Liver (tissue), 8 donors: ENCODE measurements at regions not wholly inside any gene's neighbourhood (a gene's known extent, or its start where the extent isn't known, plus 50 kb on each side); places are given as distances from the start of the nearest gene placed in this dataset.

Experiments used
- DNase-seq: peaks from one replicate; pipeline ENCODE4 v3.0.0-alpha.2; 2017; ENCODE audit warnings: low spot score
- H3K27ac ChIP-seq, 2 donors: one replicate each; pipeline ENCODE4 v1.7.0; 2013; ENCODE audit warnings: inconsistent platforms in 2 of 2, low read length in 2 of 2, control low read depth in 1 of 2, low read depth in 1 of 2, mild to moderate bottlenecking in 1 of 2
- H3K27me3 ChIP-seq, 4 donors: one replicate each; pipeline versions ENCODE4 v1.6.1 to v1.7.0; 2013; ENCODE audit warnings: low read length in 3 of 4, inconsistent platforms in 1 of 4, mild to moderate bottlenecking in 1 of 4, moderate library complexity in 1 of 4; ENCODE audit not compliant: control insufficient read depth in 4 of 4, insufficient read depth in 4 of 4
- H3K36me3 ChIP-seq, 4 donors: one replicate each; pipeline versions ENCODE4 v1.6.1 to v1.7.0; 2013; ENCODE audit warnings: low read length in 3 of 4, mild to moderate bottlenecking in 3 of 4, low read depth in 1 of 4, moderate library complexity in 1 of 4; ENCODE audit not compliant: control insufficient read depth in 4 of 4, insufficient read depth in 3 of 4
- H3K4me1 ChIP-seq, 4 donors: one replicate each; pipeline versions ENCODE4 v1.6.1 to v1.7.0; 2013; ENCODE audit warnings: low read length in 3 of 4, mild to moderate bottlenecking in 3 of 4, moderate library complexity in 1 of 4; ENCODE audit not compliant: control insufficient read depth in 4 of 4, insufficient read depth in 4 of 4
- H3K4me3 ChIP-seq, 3 donors: one replicate each; pipeline versions ENCODE4 v1.6.1 to v1.7.0; 2013; ENCODE audit warnings: low read length in 3 of 3, control low read depth in 1 of 3, low read depth in 1 of 3, mild to moderate bottlenecking in 1 of 3
- H3K9ac ChIP-seq, 2 donors: one replicate each; pipeline ENCODE4 v1.7.0; 2013; ENCODE audit warnings: low read length in 2 of 2, mild to moderate bottlenecking in 2 of 2, moderate library complexity in 2 of 2, control low read depth in 1 of 2, low read depth in 1 of 2
- H3K9me3 ChIP-seq, 4 donors: one replicate each; pipeline versions ENCODE4 v1.6.1 to v1.7.0; 2013; ENCODE audit warnings: low read length in 3 of 4; ENCODE audit not compliant: control insufficient read depth in 4 of 4
- ATF3 ChIP-seq: IDR thresholded peaks from 2 replicates; pipeline ENCODE4 v1.6.1; 2016; ENCODE audit warnings: antibody characterized with exemption
- CTCF ChIP-seq: fragments of 150-350 bp; IDR thresholded peaks from 2 replicates; pipeline ENCODE4 v1.5.1; 2017; ENCODE audit warnings: improper control_type of control experiment, low read depth, low read length; ENCODE audit not compliant: missing input control
- EGR1 ChIP-seq, 2 donors: IDR thresholded peaks; 2 replicates each; pipeline ENCODE4 v1.6.1; 2016 to 2018; ENCODE audit warnings: antibody characterized with exemption in 2 of 2, low read depth in 2 of 2
- FOXA1 ChIP-seq: IDR thresholded peaks from 2 replicates; pipeline ENCODE4 v1.6.1; 2016; ENCODE audit warnings: antibody characterized with exemption
- FOXA2 ChIP-seq: IDR thresholded peaks from 2 replicates; pipeline ENCODE4 v1.6.1; 2016; ENCODE audit warnings: antibody characterized with exemption
- GABPA ChIP-seq, 2 donors: IDR thresholded peaks in 1 of 2; conservative IDR thresholded peaks in 1 of 2; 2 replicates each; pipeline ENCODE4 v1.6.1; 2016; ENCODE audit warnings: antibody characterized with exemption in 2 of 2, mild to moderate bottlenecking in 1 of 2, moderate library complexity in 1 of 2
- HNF4A ChIP-seq, 2 donors: conservative IDR thresholded peaks; 2 replicates each; pipeline ENCODE4 v1.6.1; 2016; ENCODE audit warnings: antibody characterized with exemption in 2 of 2, mild to moderate bottlenecking in 2 of 2
- HNF4G ChIP-seq: IDR thresholded peaks from 2 replicates; pipeline ENCODE4 v1.6.1; 2016; ENCODE audit warnings: antibody characterized with exemption
- JUND ChIP-seq, 2 donors: IDR thresholded peaks; 2 replicates each; pipeline ENCODE4 v1.6.1; 2016; ENCODE audit warnings: antibody characterized with exemption in 2 of 2
- MAX ChIP-seq: IDR thresholded peaks from 2 replicates; pipeline ENCODE4 v1.6.1; 2016; ENCODE audit warnings: antibody characterized with exemption
- NR2F2 ChIP-seq: IDR thresholded peaks from 2 replicates; pipeline ENCODE4 v1.6.1; 2016; ENCODE audit warnings: antibody characterized with exemption
- RAD21 ChIP-seq, 2 donors: IDR thresholded peaks; 2 replicates each; pipeline ENCODE4 v1.6.1; 2016; ENCODE audit warnings: antibody characterized with exemption in 2 of 2, mild to moderate bottlenecking in 2 of 2
- REST ChIP-seq: IDR thresholded peaks from 2 replicates; pipeline ENCODE4 v1.6.1; 2016; ENCODE audit warnings: antibody characterized with exemption, mild to moderate bottlenecking
- RXRA ChIP-seq, 2 donors: IDR thresholded peaks; 2 replicates each; pipeline ENCODE4 v1.6.1; 2017 to 2018; ENCODE audit warnings: antibody characterized with exemption in 2 of 2, mild to moderate bottlenecking in 1 of 2
- SP1 ChIP-seq: IDR thresholded peaks from 2 replicates; pipeline ENCODE4 v1.6.1; 2018; ENCODE audit warnings: antibody characterized with exemption, mild to moderate bottlenecking
- TAF1 ChIP-seq: conservative IDR thresholded peaks from 2 replicates; pipeline ENCODE4 v1.6.1; 2016; ENCODE audit warnings: antibody characterized with exemption, mild to moderate bottlenecking
- YY1 ChIP-seq: IDR thresholded peaks from 2 replicates; pipeline ENCODE4 v1.6.1; 2016; ENCODE audit warnings: antibody characterized with exemption, mild to moderate bottlenecking
- ZBTB33 ChIP-seq: IDR thresholded peaks from 2 replicates; pipeline ENCODE4 v1.6.1; 2016; ENCODE audit warnings: antibody characterized with exemption
- WGBS: extraction: QIAGEN DNeasy Blood & Tissue Kit; methylation state at CpG from one replicate; pipeline ENCODE4 v1.1.7; 2013; 5-methylcytosine and 5-hydroxymethylcytosine counted together
- donor health status: healthy.
- donor health status: healthy.
- donor health status: healthy.
- donor health status: healthy.
- donor health status: healthy.

GRCh38 chr5:2266641-2267240 is 384.0 kb upstream of the IRX4 start:
- TF ChIP-seq REST (no peak), FOXA1 (no peak), JUND (IDR thresholded peaks at IDR 0.05) (no peak), NR2F2 (no peak), HNF4A (conservative IDR thresholded peaks at IDR 0.05) (no peak), FOXA2 (no peak), ZBTB33 (no peak), TAF1 (no peak), RAD21 (IDR thresholded peaks at IDR 0.05) (no peak), MAX (no peak), YY1 (no peak), SP1 (no peak), HNF4G (no peak)
- H3K27ac ChIP-seq, result no peak overlapping the region
- 74% methylated on average over 9 of the region's 9 CpGs for WGBS

GRCh38 chr5:2265341-2265740 is 382.6 kb upstream of the IRX4 start:
- no peak overlapping the region for H3K9ac ChIP-seq
- H3K27me3 ChIP-seq, result peaks cover 0 to under 1% (median 0%) of the 10 kb centered on the region in 4 donors
- H3K9me3 ChIP-seq, result no peaks in the 10 kb centered on the region
- no peaks in the 10 kb centered on the region for H3K36me3 ChIP-seq
- no peak for DNase-seq
- H3K27ac ChIP-seq, result no peak overlapping the region
- no peak overlapping the region for H3K4me3 ChIP-seq
- H3K4me1 ChIP-seq, result no peaks in the 10 kb centered on the region
- 75% methylated on average over 11 of the region's 11 CpGs for WGBS
- TF ChIP-seq HNF4A (conservative IDR thresholded peaks at IDR 0.05) (no peak), TAF1 (no peak), GABPA (IDR thresholded peaks at IDR 0.05 in 1 of 2, conservative IDR thresholded peaks at IDR 0.05 in 1 of 2) (no peak), FOXA1 (no peak), MAX (no peak), RXRA (IDR thresholded peaks at IDR 0.05) (no peak), SP1 (no peak), NR2F2 (no peak), ZBTB33 (no peak), YY1 (no peak), EGR1 (IDR thresholded peaks at IDR 0.05; ENCODE audit: low read depth in 2 of 2) (no peak), CTCF (no peak), RAD21 (IDR thresholded peaks at IDR 0.05) (no peak), ATF3 (no peak), FOXA2 (no peak)

More at GRCh38 chr5:2266641-2267240, 384.0 kb upstream of the IRX4 start:
- no peak for DNase-seq
- H3K9me3 ChIP-seq, result no peaks in the 10 kb centered on the region
- no peaks in the 10 kb centered on the region for H3K36me3 ChIP-seq
- H3K4me1 ChIP-seq, result no peaks in the 10 kb centered on the region
- peaks cover 0 to 3% (median 0%) of the 10 kb centered on the region in 4 donors for H3K27me3 ChIP-seq
- no peak overlapping the region for H3K9ac ChIP-seq
- H3K4me3 ChIP-seq, result no peak overlapping the region
